Ishikawa (cell line): ENCODE measurements at regions not wholly inside any gene's neighbourhood (a gene's known extent, or its start where the extent isn't known, plus 50 kb on each side); places are given as distances from the start of the nearest gene placed in this dataset.

Source experiments
- CEBPB ChIP-seq: IDR thresholded peaks from 2 replicates; pipeline ENCODE4 v1.6.1; 2012
- CREB1 ChIP-seq: IDR thresholded peaks from 2 replicates; pipeline ENCODE4 v1.6.1; 2012; ENCODE audit warnings: low read depth
- EGR1 ChIP-seq: IDR thresholded peaks from 2 replicates; pipeline ENCODE4 v1.6.1; 2012
- EP300 ChIP-seq: IDR thresholded peaks from 2 replicates; pipeline ENCODE4 v1.6.1; 2012; ENCODE audit warnings: borderline replicate concordance
- FOXM1 ChIP-seq: IDR thresholded peaks from 2 replicates; pipeline ENCODE4 v1.6.1; 2012; ENCODE audit warnings: low read depth, borderline replicate concordance
- NFIC ChIP-seq: IDR thresholded peaks from 2 replicates; pipeline ENCODE4 v1.6.1; 2012
- RAD21 ChIP-seq: IDR thresholded peaks from 2 replicates; pipeline ENCODE4 v1.6.1; 2012; ENCODE audit warnings: low read depth
- TAF1 ChIP-seq: IDR thresholded peaks from 2 replicates; pipeline ENCODE4 v1.6.1; 2012; ENCODE audit warnings: low read depth, mild to moderate bottlenecking
- TCF12 ChIP-seq: IDR thresholded peaks from 2 replicates; pipeline ENCODE4 v1.6.1; 2012; ENCODE audit warnings: low read depth
- TEAD4 ChIP-seq: IDR thresholded peaks from 2 replicates; pipeline ENCODE4 v1.6.1; 2012
- YY1 ChIP-seq: IDR thresholded peaks from 2 replicates; pipeline ENCODE4 v1.6.1; 2012; ENCODE audit warnings: low read depth
- ZBTB7A ChIP-seq: IDR thresholded peaks from 2 replicates; pipeline ENCODE4 v1.6.1; 2012; ENCODE audit warnings: low read depth
- TF ChIP-seq, protein P1 (sequence below): IDR thresholded peaks from 2 replicates; pipeline ENCODE4 v1.6.1; 2012
- TF ChIP-seq, protein P2 (sequence below): IDR thresholded peaks from 2 replicates; pipeline ENCODE4 v1.6.1; 2012; ENCODE audit warnings: low read depth, mild to moderate bottlenecking
- TF ChIP-seq, protein P3 (sequence below): IDR thresholded peaks from 2 replicates; pipeline ENCODE4 v1.6.1; 2012

DNA sequence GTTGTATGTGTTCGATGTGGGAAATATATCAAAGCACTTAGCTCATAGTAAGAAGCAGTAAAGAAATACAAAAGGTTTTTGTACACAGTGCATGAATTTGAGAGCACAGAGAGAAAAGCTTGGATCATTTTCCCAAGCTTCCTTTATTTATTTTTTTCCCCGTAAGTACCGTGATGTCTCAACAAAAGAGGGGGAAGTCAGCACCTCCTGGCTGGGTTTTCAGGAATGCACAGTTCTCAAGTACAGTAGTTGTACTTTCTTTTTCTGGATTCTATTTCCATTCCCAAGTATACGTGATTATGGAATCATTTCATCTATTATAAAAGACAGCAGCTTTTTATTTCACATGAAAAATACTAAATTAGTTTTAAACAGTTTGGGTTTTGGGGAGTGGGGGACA is 171.5 kb upstream of the EDNRA start:
- no peak for TF ChIP-seq RAD21

DNA sequence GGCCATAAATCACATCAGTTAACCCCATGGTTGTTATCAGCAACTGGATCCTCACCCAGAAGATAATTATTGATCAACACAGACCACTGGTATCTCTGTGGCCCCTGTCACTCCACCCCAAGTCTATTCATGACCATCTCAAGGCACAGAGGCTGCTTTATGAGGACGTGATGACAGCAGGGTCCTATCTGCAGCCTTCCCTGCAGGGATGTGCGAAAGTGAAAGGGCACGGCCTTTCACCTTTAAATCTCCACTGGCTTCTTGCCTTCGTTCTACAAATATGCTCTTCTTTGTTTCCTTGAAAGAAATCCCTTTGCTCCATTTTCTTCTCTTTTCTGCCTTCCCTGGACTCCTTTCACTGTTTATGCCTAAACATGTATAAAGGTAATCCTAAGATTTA is 170.6 kb upstream of the EDNRA start:
- TF ChIP-seq CREB1 (no peak), NFIC (no peak)

DNA sequence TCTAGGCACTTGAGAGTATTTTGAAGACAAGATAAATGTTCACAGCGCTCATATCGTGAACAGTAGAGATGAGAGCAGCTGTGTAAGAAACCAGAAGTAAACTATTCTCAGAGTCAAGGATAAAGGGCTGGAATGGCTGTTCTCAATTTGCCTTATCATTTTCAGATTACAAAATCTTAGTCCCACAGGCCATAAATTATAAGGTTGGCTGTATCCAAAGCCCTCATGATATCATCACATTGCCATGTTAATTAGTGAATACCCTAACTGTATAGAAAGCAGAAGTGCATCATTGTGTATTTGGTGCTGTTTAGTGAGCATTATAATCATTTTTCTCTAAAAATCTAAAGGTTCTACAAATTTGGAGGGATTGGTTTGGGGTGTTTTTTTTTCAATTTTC is 168.9 kb upstream of the EDNRA start:
- no peak for TF ChIP-seq CEBPB

DNA sequence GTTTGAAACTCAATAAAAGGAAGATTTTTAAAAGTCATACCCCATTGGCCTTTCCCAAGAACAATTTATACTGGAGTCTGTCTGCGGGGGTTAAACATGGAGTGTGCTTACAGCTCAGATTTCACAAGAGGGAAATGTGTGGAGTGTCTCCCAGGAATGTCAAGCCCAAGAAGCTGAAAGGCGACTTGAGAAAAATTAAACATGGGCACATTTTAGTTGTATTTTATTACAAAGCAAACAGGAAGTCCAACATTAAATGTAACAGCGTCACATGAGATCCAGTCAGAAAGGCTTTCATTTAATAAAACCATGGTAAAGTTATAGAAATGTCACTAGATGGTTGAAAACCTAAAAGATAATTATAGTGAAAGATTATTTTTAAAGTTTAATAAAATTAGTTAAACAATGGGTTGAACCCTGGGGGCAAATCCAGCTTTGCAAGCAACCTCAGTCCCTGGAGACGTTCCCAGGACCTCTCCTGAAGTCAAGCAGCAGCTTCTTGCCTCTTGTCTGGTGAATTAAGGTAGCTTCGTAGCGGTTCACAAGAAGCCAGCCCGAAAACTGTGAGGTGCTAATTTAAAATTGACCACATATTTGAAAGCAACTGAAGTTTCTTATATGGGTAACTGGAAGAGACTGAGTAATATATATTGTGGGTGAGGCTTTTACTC is 168.4 kb upstream of the EDNRA start:
- no peak for TF ChIP-seq EGR1
- TF ChIP-seq RAD21: no peak
- no peak for TF ChIP-seq ZBTB7A
- TF ChIP-seq, protein P1, sequence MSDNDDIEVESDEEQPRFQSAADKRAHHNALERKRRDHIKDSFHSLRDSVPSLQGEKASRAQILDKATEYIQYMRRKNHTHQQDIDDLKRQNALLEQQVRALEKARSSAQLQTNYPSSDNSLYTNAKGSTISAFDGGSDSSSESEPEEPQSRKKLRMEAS: no peak
- no peak for TF ChIP-seq NFIC
- no peak for TF ChIP-seq TAF1
- TF ChIP-seq, protein P2, sequence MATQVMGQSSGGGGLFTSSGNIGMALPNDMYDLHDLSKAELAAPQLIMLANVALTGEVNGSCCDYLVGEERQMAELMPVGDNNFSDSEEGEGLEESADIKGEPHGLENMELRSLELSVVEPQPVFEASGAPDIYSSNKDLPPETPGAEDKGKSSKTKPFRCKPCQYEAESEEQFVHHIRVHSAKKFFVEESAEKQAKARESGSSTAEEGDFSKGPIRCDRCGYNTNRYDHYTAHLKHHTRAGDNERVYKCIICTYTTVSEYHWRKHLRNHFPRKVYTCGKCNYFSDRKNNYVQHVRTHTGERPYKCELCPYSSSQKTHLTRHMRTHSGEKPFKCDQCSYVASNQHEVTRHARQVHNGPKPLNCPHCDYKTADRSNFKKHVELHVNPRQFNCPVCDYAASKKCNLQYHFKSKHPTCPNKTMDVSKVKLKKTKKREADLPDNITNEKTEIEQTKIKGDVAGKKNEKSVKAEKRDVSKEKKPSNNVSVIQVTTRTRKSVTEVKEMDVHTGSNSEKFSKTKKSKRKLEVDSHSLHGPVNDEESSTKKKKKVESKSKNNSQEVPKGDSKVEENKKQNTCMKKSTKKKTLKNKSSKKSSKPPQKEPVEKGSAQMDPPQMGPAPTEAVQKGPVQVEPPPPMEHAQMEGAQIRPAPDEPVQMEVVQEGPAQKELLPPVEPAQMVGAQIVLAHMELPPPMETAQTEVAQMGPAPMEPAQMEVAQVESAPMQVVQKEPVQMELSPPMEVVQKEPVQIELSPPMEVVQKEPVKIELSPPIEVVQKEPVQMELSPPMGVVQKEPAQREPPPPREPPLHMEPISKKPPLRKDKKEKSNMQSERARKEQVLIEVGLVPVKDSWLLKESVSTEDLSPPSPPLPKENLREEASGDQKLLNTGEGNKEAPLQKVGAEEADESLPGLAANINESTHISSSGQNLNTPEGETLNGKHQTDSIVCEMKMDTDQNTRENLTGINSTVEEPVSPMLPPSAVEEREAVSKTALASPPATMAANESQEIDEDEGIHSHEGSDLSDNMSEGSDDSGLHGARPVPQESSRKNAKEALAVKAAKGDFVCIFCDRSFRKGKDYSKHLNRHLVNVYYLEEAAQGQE: no peak
- TF ChIP-seq TCF12: no peak
- no peak for TF ChIP-seq TEAD4
- no peak for TF ChIP-seq EP300
- no peak for TF ChIP-seq CEBPB
- TF ChIP-seq, protein P3, sequence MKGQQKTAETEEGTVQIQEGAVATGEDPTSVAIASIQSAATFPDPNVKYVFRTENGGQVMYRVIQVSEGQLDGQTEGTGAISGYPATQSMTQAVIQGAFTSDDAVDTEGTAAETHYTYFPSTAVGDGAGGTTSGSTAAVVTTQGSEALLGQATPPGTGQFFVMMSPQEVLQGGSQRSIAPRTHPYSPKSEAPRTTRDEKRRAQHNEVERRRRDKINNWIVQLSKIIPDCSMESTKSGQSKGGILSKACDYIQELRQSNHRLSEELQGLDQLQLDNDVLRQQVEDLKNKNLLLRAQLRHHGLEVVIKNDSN: no peak
- TF ChIP-seq FOXM1: no peak
- no peak for TF ChIP-seq YY1
- TF ChIP-seq CREB1: no peak

DNA sequence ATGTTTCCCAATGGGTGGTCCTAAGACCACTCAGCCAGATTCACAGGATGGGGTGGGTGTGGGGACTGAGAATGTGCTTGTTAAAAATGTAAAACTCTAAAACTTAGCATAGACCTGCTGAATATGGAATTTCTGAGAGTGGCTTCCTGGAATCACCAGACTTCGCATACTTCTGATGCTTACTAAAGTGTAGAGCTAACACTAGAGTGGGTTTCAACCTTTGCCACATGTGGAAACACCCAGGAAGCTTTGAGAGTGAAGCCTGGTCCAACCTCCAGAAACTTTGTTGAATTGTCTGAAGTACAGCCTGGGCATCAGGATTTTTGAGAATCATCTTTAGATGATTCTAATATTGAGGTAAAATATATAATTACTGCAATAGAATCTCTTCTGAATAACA is 167.8 kb upstream of the EDNRA start:
- TF ChIP-seq, protein P2: no peak
- TF ChIP-seq RAD21 (no peak), EGR1 (no peak), NFIC (no peak), TEAD4 (no peak), CREB1 (no peak), YY1 (no peak), EP300 (no peak), TCF12 (no peak), ZBTB7A (no peak), FOXM1 (no peak), CEBPB (no peak), TAF1 (no peak)
- TF ChIP-seq, protein P3: no peak

DNA sequence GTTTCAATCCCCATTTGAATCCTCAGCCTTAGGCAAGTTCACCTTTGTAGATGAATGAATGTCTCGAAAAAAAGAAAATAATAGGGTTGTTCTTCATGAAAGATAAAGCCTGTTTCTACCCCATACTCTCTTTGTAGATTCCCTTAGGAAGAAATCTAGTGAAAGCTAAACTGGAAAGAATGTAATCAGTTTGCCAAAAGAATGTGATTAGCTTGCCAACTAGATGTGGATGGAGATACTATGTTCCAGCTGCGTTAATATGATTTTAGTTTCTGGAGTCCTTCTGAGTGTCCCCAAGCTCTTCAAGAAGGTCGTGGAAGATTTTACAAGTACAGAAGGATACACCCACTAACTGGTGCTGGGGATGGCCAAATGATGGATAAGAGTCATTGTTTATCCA is 162.3 kb upstream of the EDNRA start:
- TF ChIP-seq TAF1: no peak
- no peak for TF ChIP-seq EP300
- no peak for TF ChIP-seq CREB1
- TF ChIP-seq, protein P3: no peak
- TF ChIP-seq RAD21: no peak
- no peak for TF ChIP-seq TEAD4
- no peak for TF ChIP-seq NFIC
- no peak for TF ChIP-seq FOXM1
- TF ChIP-seq, protein P1: no peak
- no peak for TF ChIP-seq CEBPB
- no peak for TF ChIP-seq ZBTB7A
- TF ChIP-seq YY1: no peak

DNA sequence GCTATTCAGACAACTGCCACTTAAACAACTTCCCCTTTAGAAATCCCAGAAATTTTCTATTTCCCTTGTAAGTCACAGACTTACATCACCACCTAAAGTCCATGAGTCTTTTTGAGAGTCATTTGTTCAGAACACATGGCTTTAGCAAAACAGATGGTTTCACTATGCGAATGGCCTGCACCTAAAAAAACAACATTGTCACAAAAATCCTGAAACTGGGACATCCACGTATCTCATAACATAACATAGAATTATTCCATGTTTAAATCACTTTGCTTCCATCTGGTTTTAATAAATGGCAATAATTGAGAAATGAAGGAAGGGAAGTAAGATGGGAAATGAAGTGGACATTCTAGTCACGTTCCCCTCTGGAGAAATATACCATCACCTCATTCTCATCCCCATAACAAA is 155.3 kb upstream of the EDNRA start:
- TF ChIP-seq YY1 (no peak), CREB1 (no peak), RAD21 (no peak), EP300 (no peak), FOXM1 (no peak), TEAD4 (no peak), ZBTB7A (no peak), NFIC (no peak), CEBPB (no peak), TCF12 (no peak), TAF1 (no peak), EGR1 (no peak)
- TF ChIP-seq, protein P2: no peak
- TF ChIP-seq, protein P1: no peak
- TF ChIP-seq, protein P3: no peak
